H1 (cell line): ENCODE measurements at regions not wholly inside any gene's neighbourhood (a gene's known extent, or its start where the extent isn't known, plus 50 kb on each side); places are given as distances from the start of the nearest gene placed in this dataset.

Source experiments
- CREB1 ChIP-seq: IDR thresholded peaks from 2 replicates; pipeline ENCODE4 v1.6.1; 2012; ENCODE audit warnings: inconsistent platforms
- CTCF ChIP-seq, 3 experiments: IDR thresholded peaks; 1 replicate in 2 of 3; 2 replicates in 1 of 3; pipeline versions ENCODE4 v1.5.1 to v1.6.1; 2011; ENCODE audit warnings: low read length in 3 of 3, mild to moderate bottlenecking in 3 of 3, inconsistent platforms in 2 of 3, low read depth in 1 of 3, moderate library complexity in 1 of 3; ENCODE audit not compliant: insufficient read depth in 1 of 3; ENCODE audit errors: control extremely low read depth in 1 of 3
- HDAC6 ChIP-seq: IDR thresholded peaks from one replicate; pipeline ENCODE4 v1.7.1; 2012; ENCODE audit warnings: low read depth, mild to moderate bottlenecking, inconsistent platforms, low read length, moderate library complexity
- JUN ChIP-seq: IDR thresholded peaks from 2 replicates; pipeline ENCODE4 v1.6.1; 2011; ENCODE audit warnings: low read depth, mild to moderate bottlenecking, improper control_type of control experiment, low read length
- JUND ChIP-seq: IDR thresholded peaks from 2 replicates; pipeline ENCODE4 v1.6.1; 2011; ENCODE audit warnings: mild to moderate bottlenecking, improper control_type of control experiment, low read length
- MAX ChIP-seq: IDR thresholded peaks from 2 replicates; pipeline ENCODE4 v1.6.1; 2012; ENCODE audit warnings: inconsistent platforms
- POLR2AphosphoS5 ChIP-seq: IDR thresholded peaks from 2 replicates; pipeline ENCODE4 v1.6.1; 2011; ENCODE audit warnings: low read depth, low read length
- RBBP5 ChIP-seq: IDR thresholded peaks from 2 replicates; pipeline ENCODE4 v1.7.1; 2012; ENCODE audit warnings: low read depth, mild to moderate bottlenecking, inconsistent platforms, low read length, moderate library complexity, borderline replicate concordance
- RFX5 ChIP-seq: IDR thresholded peaks from 2 replicates; pipeline ENCODE4 v1.6.1; 2011; ENCODE audit warnings: low read depth, low read length, improper control_type of control experiment, borderline replicate concordance
- TAF7 ChIP-seq: optimal IDR thresholded peaks from 2 replicates; pipeline ENCODE3; 2011; ENCODE audit warnings: low read depth, mild to moderate bottlenecking, inconsistent platforms, low read length, moderate library complexity, borderline replicate concordance

GRCh38 chr17:34204402-34204801 lies 50.7 kb upstream of the CCL2 start:
- no peak for TF ChIP-seq JUN
- TF ChIP-seq CTCF (IDR thresholded peaks at IDR 0.05; ENCODE audit: control extremely low read depth in 1 of 3, insufficient read depth in 1 of 3, low read depth in 1 of 3, low read length in 3 of 3): no peak
- TF ChIP-seq RFX5: no peak
- TF ChIP-seq RBBP5: no peak
- TF ChIP-seq MAX: no peak
- TF ChIP-seq TAF7: no peak
- TF ChIP-seq POLR2AphosphoS5: no peak
- no peak for TF ChIP-seq HDAC6
- TF ChIP-seq JUND: no peak
- TF ChIP-seq CREB1: no peak
